GM12878 (cell line): ENCODE measurements at regions not wholly inside any gene's neighbourhood (a gene's known extent, or its start where the extent isn't known, plus 50 kb on each side); places are given as distances from the start of the nearest gene placed in this dataset.

Source experiments
- ATAC-seq: fragments of 200-7000 bp; cut with Tn5 transposase; 3 replicates; pipeline ENCODE4 v1.9.1; 2020; ENCODE audit warnings: mild to moderate bottlenecking, moderate library complexity
- BruUV-seq: library from RNA; stranded (reverse); fragments of 400-500 nt; replicated peaks from 2 replicates; lab custom pipeline; 2021; lab: Mats Ljungman, UMichigan
- CTCF ChIA-PET: fragments of 300-600 bp; sonication (Branson Sonifier 250); formaldehyde crosslinking; extraction: SDS; loops from one replicate; lab custom pipeline; 2021; ENCODE audit warnings: inconsistent platforms; lab: Yijun Ruan, JAX
- POLR2A ChIA-PET: fragments of 350-600 bp; formaldehyde crosslinking; extraction: SDS; loops from one replicate; lab custom pipeline; 2021; ENCODE audit warnings: inconsistent platforms; lab: Charles Lee
- RAD21 ChIA-PET: fragments of 300-600 bp; sonication (Branson Sonifier 250); formaldehyde crosslinking; loops from one replicate; lab custom pipeline; 2023; ENCODE audit warnings: antibody characterized with exemption; ENCODE audit not compliant: unreplicated experiment; lab: Charles Lee
- SMC1A ChIA-PET: fragments of 300-600 bp; sonication (Branson Sonifier 250); formaldehyde crosslinking; loops from one replicate; lab custom pipeline; 2023; ENCODE audit not compliant: unreplicated experiment, uncharacterized antibody; lab: Charles Lee
- DNase-seq: peaks from one replicate; pipeline ENCODE4 v3.0.0-alpha.2; 2011; ENCODE audit warnings: low read depth, low spot score
- FAIRE-seq: peaks from 3 replicates; lab custom pipeline; 2011; peaks lifted over from hg19 to GRCh38; lab: Jason Lieb, UNC
- H2AFZ ChIP-seq: 2 replicates; pipeline ENCODE4 v1.6.0; 2011; ENCODE audit warnings: low read depth, low read length, control low read depth; ENCODE audit not compliant: control insufficient read depth
- H3K27ac ChIP-seq: 2 replicates; pipeline ENCODE4 v1.5.1; 2011; ENCODE audit warnings: control low read depth; ENCODE audit not compliant: control insufficient read depth, insufficient read depth
- H3K27me3 ChIP-seq, 2 experiments: replicated peaks in 1 of 2; 2 replicates each; pipeline versions ENCODE4 v1.6.0 to v1.6.1; 2011; ENCODE audit warnings: low read length in 1 of 2; ENCODE audit not compliant: control insufficient read depth in 2 of 2, insufficient read depth in 2 of 2
- H3K36me3 ChIP-seq, 2 experiments: 2 replicates each; pipeline ENCODE4 v1.5.1; 2011; ENCODE audit warnings: low read length in 1 of 2; ENCODE audit not compliant: control insufficient read depth in 2 of 2, insufficient read depth in 2 of 2
- H3K4me1 ChIP-seq: 2 replicates; pipeline ENCODE4 v1.6.1; 2011; ENCODE audit warnings: mild to moderate bottlenecking, low read length, moderate library complexity, mixed read lengths; ENCODE audit not compliant: control insufficient read depth, insufficient read depth
- H3K4me2 ChIP-seq: 2 replicates; pipeline ENCODE4 v1.6.0; 2011; ENCODE audit warnings: control low read depth; ENCODE audit not compliant: control insufficient read depth, insufficient read depth
- H3K4me3 ChIP-seq: fragments of 200-600 bp; sonication (generic); 2 replicates; pipeline ENCODE4 v1.5.1; 2016
- H3K79me2 ChIP-seq: 2 replicates; pipeline ENCODE4 v1.6.0; 2011; ENCODE audit warnings: low read length; ENCODE audit not compliant: control insufficient read depth, insufficient read depth
- H3K9ac ChIP-seq: 2 replicates; pipeline ENCODE4 v1.8.0; 2011; ENCODE audit warnings: low read length, control low read depth, mixed read lengths; ENCODE audit not compliant: control insufficient read depth, insufficient read depth
- H3K9me3 ChIP-seq: replicated peaks from 3 replicates; pipeline ENCODE4 v1.5.1; 2011; ENCODE audit warnings: mild to moderate bottlenecking, low read length; ENCODE audit not compliant: control insufficient read depth, insufficient read depth
- H4K20me1 ChIP-seq: 2 replicates; pipeline ENCODE4 v1.6.0; 2011; ENCODE audit not compliant: control insufficient read depth, insufficient read depth
- EGR1 ChIP-seq, 2 experiments: IDR thresholded peaks; 1 replicate in 1 of 2; 2 replicates in 1 of 2; pipeline ENCODE4 v1.6.1; 2011 to 2012; ENCODE audit warnings: low read depth in 2 of 2, low read length in 2 of 2, borderline replicate concordance in 1 of 2, mild to moderate bottlenecking in 1 of 2, moderate library complexity in 1 of 2
- FOXM1 ChIP-seq: IDR thresholded peaks from 2 replicates; pipeline ENCODE4 v1.6.1; 2012; ENCODE audit warnings: low read depth, mild to moderate bottlenecking, inconsistent platforms, low read length, moderate library complexity
- MAX ChIP-seq: IDR thresholded peaks from 2 replicates; pipeline ENCODE4 v1.6.1; 2012; ENCODE audit warnings: low read depth, low read length, improper control_type of control experiment
- MEF2A ChIP-seq: IDR thresholded peaks from 2 replicates; pipeline ENCODE4 v1.6.1; 2011; ENCODE audit warnings: low read depth, mild to moderate bottlenecking, low read length, moderate library complexity; ENCODE audit not compliant: insufficient read depth
- RELB ChIP-seq: fragments of 450-650 bp; IDR thresholded peaks from 2 replicates; pipeline ENCODE4 v1.6.1; 2017; ENCODE audit warnings: low read depth, mild to moderate bottlenecking, moderate library complexity
- SKIL ChIP-seq: fragments of 450-650 bp; IDR thresholded peaks from 2 replicates; pipeline ENCODE4 v1.6.1; 2017; ENCODE audit warnings: mild to moderate bottlenecking, low read depth, inconsistent platforms; ENCODE audit not compliant: poor library complexity, severe bottlenecking
- ZBTB40 ChIP-seq: fragments of 450-650 bp; IDR thresholded peaks from 2 replicates; pipeline ENCODE4 v1.6.1; 2016; ENCODE audit warnings: mild to moderate bottlenecking, moderate library complexity, borderline replicate concordance
- ZNF24 ChIP-seq: fragments of 450-650 bp; IDR thresholded peaks from 2 replicates; pipeline ENCODE4 v1.6.1; 2017; ENCODE audit warnings: antibody characterized with exemption, mild to moderate bottlenecking
- WGBS: methylation state at CpG from one replicate; pipeline ENCODE4 v1.1.6; 2016; ENCODE audit warnings: low lambda C conversion rate; ENCODE audit not compliant: insufficient replicate concordance, insufficient coverage; ENCODE audit errors: missing lambda C conversion rate; 5-methylcytosine and 5-hydroxymethylcytosine counted together
- in situ Hi-C: fragments of 300-500 bp; cut with MboI; formaldehyde crosslinking; loops from 9 replicates; pipeline ENCODE4 v1.14.3; 2018; ENCODE audit warnings: mixed read lengths
- intact Hi-C: fragments of 100-400 bp; cut with micrococcal nuclease; formaldehyde crosslinking; loops from one replicate; pipeline ENCODE4 v1.14.2; 2022; ENCODE audit not compliant: unreplicated experiment
- TF ChIP-seq, protein P1 (sequence below): IDR thresholded peaks from 2 replicates; pipeline ENCODE4 v1.6.1; 2012; ENCODE audit warnings: mild to moderate bottlenecking, low read depth, low read length

- TF ChIP-seq FOXM1 (no peak), MAX (no peak), ZBTB40 (no peak), SKIL (no peak), ZNF24 (no peak), RELB (no peak), MEF2A (no peak), EGR1 (IDR thresholded peaks at IDR 0.05; ENCODE audit: borderline replicate concordance in 1 of 2, low read depth in 2 of 2, low read length in 2 of 2) (no peak)
- TF ChIP-seq, protein P1, sequence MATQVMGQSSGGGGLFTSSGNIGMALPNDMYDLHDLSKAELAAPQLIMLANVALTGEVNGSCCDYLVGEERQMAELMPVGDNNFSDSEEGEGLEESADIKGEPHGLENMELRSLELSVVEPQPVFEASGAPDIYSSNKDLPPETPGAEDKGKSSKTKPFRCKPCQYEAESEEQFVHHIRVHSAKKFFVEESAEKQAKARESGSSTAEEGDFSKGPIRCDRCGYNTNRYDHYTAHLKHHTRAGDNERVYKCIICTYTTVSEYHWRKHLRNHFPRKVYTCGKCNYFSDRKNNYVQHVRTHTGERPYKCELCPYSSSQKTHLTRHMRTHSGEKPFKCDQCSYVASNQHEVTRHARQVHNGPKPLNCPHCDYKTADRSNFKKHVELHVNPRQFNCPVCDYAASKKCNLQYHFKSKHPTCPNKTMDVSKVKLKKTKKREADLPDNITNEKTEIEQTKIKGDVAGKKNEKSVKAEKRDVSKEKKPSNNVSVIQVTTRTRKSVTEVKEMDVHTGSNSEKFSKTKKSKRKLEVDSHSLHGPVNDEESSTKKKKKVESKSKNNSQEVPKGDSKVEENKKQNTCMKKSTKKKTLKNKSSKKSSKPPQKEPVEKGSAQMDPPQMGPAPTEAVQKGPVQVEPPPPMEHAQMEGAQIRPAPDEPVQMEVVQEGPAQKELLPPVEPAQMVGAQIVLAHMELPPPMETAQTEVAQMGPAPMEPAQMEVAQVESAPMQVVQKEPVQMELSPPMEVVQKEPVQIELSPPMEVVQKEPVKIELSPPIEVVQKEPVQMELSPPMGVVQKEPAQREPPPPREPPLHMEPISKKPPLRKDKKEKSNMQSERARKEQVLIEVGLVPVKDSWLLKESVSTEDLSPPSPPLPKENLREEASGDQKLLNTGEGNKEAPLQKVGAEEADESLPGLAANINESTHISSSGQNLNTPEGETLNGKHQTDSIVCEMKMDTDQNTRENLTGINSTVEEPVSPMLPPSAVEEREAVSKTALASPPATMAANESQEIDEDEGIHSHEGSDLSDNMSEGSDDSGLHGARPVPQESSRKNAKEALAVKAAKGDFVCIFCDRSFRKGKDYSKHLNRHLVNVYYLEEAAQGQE, result no peak
- ATAC-seq, result no peak
- RAD21 ChIA-PET, result no interaction called here
- H4K20me1 ChIP-seq, result no peaks in the 10 kb centered on the region
- DNase-seq, result no peak
- BruUV-seq, result no TSS peak
- no peak for FAIRE-seq
- no peaks in the 10 kb centered on the region for H3K36me3 ChIP-seq
- POLR2A ChIA-PET, result no interaction called here
- SMC1A ChIA-PET, result interaction anchor here (1.1 to 1.2 kb wide), 3 partner anchors 9 to 29 kb away, joined by 3 to 5 read pairs (median 3); no protein-coding TSS in a partner anchor
- no peak overlapping the region for H3K9ac ChIP-seq
- no peak overlapping the region for H3K27ac ChIP-seq
- H3K27me3 ChIP-seq, result no peaks in the 10 kb centered on the region
- H3K9me3 ChIP-seq, result no peaks in the 10 kb centered on the region
- no peak overlapping the region for H3K4me3 ChIP-seq
- intact Hi-C loops, result no loop called here
- WGBS, result 0% methylated on average over 1 of the region's 1 CpG
- no peak overlapping the region for H2AFZ ChIP-seq
- CTCF ChIA-PET, result interaction anchor here (1.1 kb wide), 1 partner anchor 28 kb away, joined by 3 read pairs; no protein-coding TSS in a partner anchor
- in situ Hi-C loops, result no loop called here
- no peaks in the 10 kb centered on the region for H3K4me1 ChIP-seq
- H3K4me2 ChIP-seq, result no peak overlapping the region
- H3K79me2 ChIP-seq, result no peaks in the 10 kb centered on the region
Observed at GRCh38 chr4:171441300-171441941, 371.8 kb upstream of the GALNTL6 start.
